RWPE1 (cell line): ENCODE measurements at regions not wholly inside any gene's neighbourhood (a gene's known extent, or its start where the extent isn't known, plus 50 kb on each side); places are given as distances from the start of the nearest gene placed in this dataset.

ENCODE experiments used
- CTCF ChIA-PET: fragments of 350-600 bp; sonication (Branson Sonifier 250); formaldehyde crosslinking; extraction: SDS; loops from one replicate; lab custom pipeline; 2021; lab: Yijun Ruan, JAX
- POLR2A ChIA-PET: fragments of 400-600 bp; formaldehyde crosslinking; extraction: SDS; loops from one replicate; lab custom pipeline; 2020; ENCODE audit warnings: antibody characterized with exemption; ENCODE audit not compliant: low non-redundant PET; lab: Yijun Ruan, JAX
- DNase-seq: peaks from one replicate; pipeline ENCODE4 v3.0.0; 2012; ENCODE audit warnings: low spot score
- H3K27ac ChIP-seq: fragments of 450-650 bp; 2 replicates; pipeline ENCODE4 v1.5.1; 2017
- TF ChIP-seq, protein P1 (sequence below): fragments of 450-650 bp; conservative IDR thresholded peaks from 2 replicates; pipeline ENCODE4 v1.5.1; 2017; ENCODE audit warnings: low read depth, mild to moderate bottlenecking

DNA sequence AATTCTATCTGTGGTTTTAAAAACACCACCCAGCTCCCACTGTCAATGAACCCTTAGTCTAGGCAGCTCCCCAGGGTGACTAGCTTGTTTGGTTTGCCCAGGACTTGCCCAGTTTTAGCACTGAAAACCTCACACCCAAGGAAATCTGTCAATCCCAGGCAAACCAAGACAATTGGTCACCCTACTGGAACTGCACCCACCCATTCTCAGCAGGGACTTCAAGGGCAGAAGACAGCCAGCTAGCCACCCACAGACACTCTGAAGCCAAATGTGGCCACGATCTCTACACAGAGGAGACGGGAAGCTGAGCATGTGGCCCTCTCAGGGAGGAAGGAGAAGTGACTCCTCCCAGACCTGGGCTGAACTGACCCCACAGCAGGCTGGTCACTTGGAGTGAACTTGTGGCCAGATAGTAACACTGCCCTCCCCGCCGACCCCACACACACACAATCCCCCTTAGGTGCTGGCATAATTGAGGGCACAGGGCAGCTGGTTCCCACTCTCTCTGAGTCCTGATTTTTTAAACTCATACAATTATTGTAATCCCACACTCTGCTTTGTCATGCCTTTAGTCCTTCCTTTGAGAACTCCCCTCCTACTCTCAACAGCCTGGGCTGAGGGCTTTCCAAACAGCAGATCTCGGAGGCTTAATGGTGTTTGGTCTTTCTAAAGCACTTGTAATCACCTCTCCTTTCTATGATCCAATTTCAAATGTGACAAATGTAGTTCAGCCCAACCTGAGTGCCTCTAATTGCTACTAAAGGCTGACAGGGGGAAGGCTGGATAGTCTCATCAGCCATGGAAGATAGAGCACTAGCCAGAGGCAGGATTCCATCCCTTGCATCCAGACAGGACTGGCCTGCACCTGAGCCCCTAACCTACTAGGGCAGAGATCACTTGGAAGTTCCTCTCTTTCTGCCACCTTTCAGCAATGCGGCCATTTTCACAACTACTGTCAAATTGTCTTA lies 74.7 kb upstream of the DRD2 start:
- TF ChIP-seq, protein P1, sequence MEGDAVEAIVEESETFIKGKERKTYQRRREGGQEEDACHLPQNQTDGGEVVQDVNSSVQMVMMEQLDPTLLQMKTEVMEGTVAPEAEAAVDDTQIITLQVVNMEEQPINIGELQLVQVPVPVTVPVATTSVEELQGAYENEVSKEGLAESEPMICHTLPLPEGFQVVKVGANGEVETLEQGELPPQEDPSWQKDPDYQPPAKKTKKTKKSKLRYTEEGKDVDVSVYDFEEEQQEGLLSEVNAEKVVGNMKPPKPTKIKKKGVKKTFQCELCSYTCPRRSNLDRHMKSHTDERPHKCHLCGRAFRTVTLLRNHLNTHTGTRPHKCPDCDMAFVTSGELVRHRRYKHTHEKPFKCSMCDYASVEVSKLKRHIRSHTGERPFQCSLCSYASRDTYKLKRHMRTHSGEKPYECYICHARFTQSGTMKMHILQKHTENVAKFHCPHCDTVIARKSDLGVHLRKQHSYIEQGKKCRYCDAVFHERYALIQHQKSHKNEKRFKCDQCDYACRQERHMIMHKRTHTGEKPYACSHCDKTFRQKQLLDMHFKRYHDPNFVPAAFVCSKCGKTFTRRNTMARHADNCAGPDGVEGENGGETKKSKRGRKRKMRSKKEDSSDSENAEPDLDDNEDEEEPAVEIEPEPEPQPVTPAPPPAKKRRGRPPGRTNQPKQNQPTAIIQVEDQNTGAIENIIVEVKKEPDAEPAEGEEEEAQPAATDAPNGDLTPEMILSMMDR, result no peak
- H3K27ac ChIP-seq, result no peak overlapping the region
- POLR2A ChIA-PET, result no interaction called here
- CTCF ChIA-PET, result no interaction called here
- no peak for DNase-seq

DNA sequence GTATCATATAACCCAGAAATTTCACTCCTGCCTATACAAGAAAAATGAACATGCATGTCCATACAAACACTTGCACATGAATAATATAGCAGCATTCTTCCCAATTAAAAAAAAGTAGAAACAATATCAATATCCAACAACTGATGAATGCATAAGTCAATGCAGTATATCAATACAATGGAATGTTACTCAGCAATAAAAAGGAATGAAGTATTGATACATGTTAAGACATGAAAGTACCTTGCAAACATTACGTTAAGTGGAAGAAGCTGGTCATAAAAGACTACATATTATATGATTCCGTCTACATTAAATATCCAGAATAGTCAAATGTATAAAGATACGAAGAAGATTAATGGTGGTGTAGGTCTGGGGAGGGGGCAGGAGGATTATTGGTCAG lies 73.9 kb upstream of the DRD2 start:
- no peak for DNase-seq
- no peak overlapping the region for H3K27ac ChIP-seq
- TF ChIP-seq, protein P1, result no peak
- ChIA-PET POLR2A (no interaction called here), CTCF (no interaction called here)

DNA sequence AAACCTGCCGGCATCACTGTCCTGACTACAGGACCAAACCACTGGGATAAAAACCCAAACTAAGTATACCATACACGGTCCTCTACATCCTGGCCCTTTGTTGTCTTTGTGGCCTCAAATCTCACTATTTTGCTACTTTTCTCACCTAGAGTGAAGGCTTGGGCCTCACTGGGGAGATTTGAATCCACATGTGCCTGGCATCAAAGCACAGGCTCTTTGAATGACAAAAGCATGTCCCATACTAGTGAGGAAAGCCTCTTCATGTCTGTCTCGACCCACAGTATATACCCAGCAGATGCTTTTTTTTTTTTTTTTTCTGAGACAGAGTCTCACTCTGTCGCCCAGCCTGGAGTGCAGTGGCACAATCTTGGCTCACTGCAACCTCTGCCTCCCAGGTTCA lies 72.5 kb upstream of the DRD2 start:
- DNase-seq, result no peak
- POLR2A ChIA-PET, result no interaction called here
- CTCF ChIA-PET, result no interaction called here
- no peak overlapping the region for H3K27ac ChIP-seq
- TF ChIP-seq, protein P1, result no peak

DNA sequence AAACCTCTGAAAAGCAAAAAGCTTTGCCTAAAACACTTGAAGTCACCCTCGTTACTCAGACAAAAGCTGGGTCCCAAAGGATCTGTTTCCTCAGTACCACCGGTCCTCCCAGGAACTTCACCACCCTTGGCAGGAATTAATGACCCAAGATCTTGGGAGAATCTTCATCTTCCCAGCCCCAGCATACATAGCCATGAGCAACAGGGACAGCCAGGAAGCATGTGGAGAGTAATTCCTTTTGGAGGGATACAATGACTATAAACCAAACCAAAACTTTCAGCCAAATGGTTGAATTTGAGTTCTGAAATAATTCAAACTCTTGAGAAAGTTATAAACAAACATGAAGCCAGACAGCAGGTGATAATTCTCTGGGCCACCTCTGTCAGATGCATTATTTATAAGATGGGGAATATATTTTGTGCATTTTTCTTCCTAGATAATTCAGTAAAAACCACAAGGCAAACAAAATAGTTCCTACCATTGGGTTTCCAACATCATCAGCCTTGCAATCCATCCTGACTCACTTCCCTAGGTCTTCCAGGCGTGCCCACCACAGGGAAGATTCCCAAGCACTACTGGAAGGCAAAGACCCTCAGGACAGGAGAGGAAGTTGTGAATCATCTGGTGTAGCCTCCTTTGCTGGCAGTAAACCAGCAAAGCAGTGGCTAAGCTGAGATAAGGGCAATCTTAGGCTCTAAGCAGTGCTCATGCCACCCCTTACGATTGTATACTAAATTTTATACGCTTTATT lies 71.7 kb upstream of the DRD2 start:
- ChIA-PET CTCF (no interaction called here), POLR2A (no interaction called here)
- peak; percentile 31 for DNase-seq
- TF ChIP-seq, protein P1, result no peak
- H3K27ac ChIP-seq, result no peak overlapping the region

- POLR2A ChIA-PET, result no interaction called here
- CTCF ChIA-PET, result interaction anchor here (0.6 kb wide), 1 partner anchor 748 kb away, joined by 12 read pairs; no protein-coding TSS in a partner anchor
- no peak for DNase-seq
- TF ChIP-seq, protein P1, result no peak
- H3K27ac ChIP-seq, result no peak overlapping the region
Observed at GRCh38 chr11:113542420-113542819, 67.2 kb upstream of the DRD2 start.
